ENCODE measurements at regions not wholly inside any gene's neighbourhood (a gene's known extent, or its start where the extent isn't known, plus 50 kb on each side); places are given as distances from the start of the nearest gene placed in this dataset.

- TF ChIP-seq GATA3 (IDR thresholded peaks at IDR 0.05; ENCODE audit: low read depth, low read length) = no peak
- no peak for TF ChIP-seq GATA2 (IDR thresholded peaks at IDR 0.05; ENCODE audit: low read depth, low read length)
Measured at GRCh38 chr9:86804011-86804410, 143.3 kb downstream of the GAS1 start.
